Gastrocnemius medialis (tissue), 4 donors: ENCODE measurements at regions not wholly inside any gene's neighbourhood (a gene's known extent, or its start where the extent isn't known, plus 50 kb on each side); places are given as distances from the start of the nearest gene placed in this dataset.

ENCODE experiments used
- POLR2A ChIP-seq, 2 donors: fragments of 450-650 bp; IDR thresholded peaks; one replicate each; pipeline ENCODE4 v1.6.1; 2017; ENCODE audit warnings: antibody characterized with exemption in 2 of 2, mild to moderate bottlenecking in 2 of 2, moderate library complexity in 2 of 2
- TF ChIP-seq, protein P1 (sequence below), 5 experiments: fragments of 450-650 bp in 3 of 5; fragments of 200-600 bp in 2 of 5; sonication (generic) in 2 of 5; IDR thresholded peaks in 4 of 5; conservative IDR thresholded peaks in 1 of 5; 1 replicate in 4 of 5; 2 replicates in 1 of 5; pipeline ENCODE4 v1.5.1; 2016 to 2019; ENCODE audit warnings: antibody characterized with exemption in 5 of 5, mild to moderate bottlenecking in 3 of 5, moderate library complexity in 3 of 5

DNA sequence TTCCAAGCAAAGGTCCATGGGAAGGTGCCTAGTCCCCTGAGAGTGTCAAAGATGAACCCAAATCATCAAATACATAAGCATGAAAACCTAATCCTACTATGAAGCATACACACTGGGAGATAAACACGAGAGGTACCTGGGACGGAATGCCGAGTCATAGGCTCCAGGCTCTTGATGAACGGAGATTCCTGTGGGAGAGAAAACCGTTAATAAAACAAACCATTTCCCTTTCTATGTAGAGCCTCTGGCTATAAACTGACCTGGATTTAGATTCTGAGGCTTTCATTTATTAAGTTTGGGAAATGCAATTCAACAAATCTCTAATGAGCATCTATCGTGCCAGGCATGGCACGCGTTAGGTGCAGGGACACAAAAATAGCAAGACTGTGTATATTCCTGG is 206.4 kb upstream of the IL12B start:
- TF ChIP-seq POLR2A (IDR thresholded peaks at IDR 0.05), result no peak
- TF ChIP-seq, protein P1, sequence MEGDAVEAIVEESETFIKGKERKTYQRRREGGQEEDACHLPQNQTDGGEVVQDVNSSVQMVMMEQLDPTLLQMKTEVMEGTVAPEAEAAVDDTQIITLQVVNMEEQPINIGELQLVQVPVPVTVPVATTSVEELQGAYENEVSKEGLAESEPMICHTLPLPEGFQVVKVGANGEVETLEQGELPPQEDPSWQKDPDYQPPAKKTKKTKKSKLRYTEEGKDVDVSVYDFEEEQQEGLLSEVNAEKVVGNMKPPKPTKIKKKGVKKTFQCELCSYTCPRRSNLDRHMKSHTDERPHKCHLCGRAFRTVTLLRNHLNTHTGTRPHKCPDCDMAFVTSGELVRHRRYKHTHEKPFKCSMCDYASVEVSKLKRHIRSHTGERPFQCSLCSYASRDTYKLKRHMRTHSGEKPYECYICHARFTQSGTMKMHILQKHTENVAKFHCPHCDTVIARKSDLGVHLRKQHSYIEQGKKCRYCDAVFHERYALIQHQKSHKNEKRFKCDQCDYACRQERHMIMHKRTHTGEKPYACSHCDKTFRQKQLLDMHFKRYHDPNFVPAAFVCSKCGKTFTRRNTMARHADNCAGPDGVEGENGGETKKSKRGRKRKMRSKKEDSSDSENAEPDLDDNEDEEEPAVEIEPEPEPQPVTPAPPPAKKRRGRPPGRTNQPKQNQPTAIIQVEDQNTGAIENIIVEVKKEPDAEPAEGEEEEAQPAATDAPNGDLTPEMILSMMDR (IDR thresholded peaks at IDR 0.05 in 4 of 5, conservative IDR thresholded peaks at IDR 0.05 in 1 of 5), result no peak
